HG02759 (cell line): ENCODE measurements at regions not wholly inside any gene's neighbourhood (a gene's known extent, or its start where the extent isn't known, plus 50 kb on each side); places are given as distances from the start of the nearest gene placed in this dataset.
"Not testable (repeated sequence)": the region's sequence is repeated elsewhere in the genome, so short reads cannot be mapped to it uniquely, and the experiment has no call there.

Experiments used
- ATAC-seq: cut with Tn5 transposase; IDR thresholded peaks from one replicate; pipeline ENCODE4 v1.9.1; 2021; ENCODE audit warnings: mild to moderate bottlenecking, moderate library complexity; ENCODE audit not compliant: unreplicated experiment

DNA sequence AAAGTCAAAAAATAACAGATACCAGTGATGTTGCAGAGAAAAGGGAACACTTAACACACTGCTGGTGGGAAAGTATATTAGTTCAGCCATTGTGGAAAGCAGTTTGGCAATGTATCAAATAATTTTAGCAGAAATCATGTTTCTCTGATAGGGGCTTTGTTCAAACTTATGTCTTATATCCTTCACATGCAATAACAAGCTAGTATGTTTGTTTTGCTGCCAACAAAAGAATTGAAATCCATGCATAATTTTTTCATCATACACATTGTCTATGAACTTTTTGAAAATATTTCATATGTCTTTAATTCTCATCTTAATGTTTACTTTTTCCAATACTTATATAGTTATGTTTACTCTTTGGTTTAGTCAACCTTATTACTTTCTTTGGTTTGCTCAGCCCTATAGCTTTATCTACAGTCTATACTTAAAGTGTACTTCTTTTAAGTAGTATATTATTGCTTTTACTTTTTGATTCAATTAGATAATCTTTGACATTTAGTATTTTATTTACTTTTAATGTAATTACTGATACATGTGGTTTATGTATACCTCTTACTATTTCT lies 639.6 kb upstream of the CBLB start:
- ATAC-seq: no peak

DNA sequence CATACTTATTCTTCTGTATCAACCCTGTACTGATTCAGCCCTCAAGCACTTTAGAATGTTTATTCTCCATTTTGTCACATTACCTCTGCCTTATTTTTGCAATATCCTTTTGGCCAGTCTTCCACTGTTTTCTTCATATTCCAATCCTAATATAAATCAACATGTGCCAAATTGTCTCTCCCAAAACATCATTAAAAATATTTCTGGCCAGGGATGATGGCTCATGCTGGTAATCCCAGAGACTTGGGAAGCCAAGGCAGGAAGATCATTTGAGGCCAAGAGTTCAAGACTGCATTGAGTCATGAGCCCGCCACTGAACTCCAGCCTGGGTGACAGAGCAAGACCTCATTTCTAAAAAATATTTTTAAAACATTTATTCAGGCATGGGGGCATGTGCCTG lies 641.4 kb upstream of the CBLB start:
- ATAC-seq: no peak

GRCh38 chr3:106512846-106513245 lies 644.0 kb upstream of the CBLB start:
- no peak for ATAC-seq

DNA sequence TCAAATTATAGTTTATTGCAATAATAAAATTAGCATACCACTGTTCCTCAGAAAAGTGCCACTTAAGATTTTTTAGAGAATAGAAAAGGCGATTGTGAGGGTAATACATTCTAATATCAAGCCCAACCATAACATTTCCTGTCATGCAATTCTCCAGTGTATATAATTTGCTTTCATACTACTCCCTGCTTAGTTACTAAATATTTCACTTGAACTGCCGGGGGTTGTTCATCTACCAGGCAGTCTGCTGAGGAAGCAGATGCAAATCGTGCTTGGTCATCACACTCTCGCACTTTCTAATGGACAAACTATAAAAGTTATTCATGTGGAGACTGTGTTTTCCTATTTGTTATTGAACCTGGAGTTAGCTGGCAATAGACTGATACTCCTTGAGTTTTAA lies 645.6 kb upstream of the CBLB start:
- peak; percentile 62 for ATAC-seq

- no peak for ATAC-seq
These were observed 649.7 kb upstream of the CBLB start for GRCh38 chr3:106518516-106518915.

- no peak for ATAC-seq
These were observed 653.6 kb upstream of the CBLB start for GRCh38 chr3:106522397-106522796.

DNA sequence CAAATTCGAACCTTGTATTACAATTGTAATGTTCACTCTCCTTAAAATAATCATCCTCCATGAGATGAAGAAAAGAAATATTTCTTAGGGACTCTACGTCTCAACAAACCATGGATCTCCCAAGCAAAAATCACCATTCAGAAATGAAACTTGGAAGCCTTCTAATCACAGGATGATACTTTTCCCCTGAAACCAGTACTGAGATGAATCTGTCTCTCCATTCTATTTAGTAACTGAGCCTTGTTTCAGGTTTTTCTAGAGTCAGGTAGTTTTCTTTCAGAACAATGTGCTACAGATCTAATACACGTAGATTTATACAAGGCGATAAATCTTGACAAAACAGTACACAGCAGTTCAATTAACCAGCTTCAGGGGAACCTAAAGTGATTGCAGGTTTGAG lies 660.1 kb upstream of the CBLB start:
- ATAC-seq: no peak

GRCh38 chr3:106529738-106530137 lies 660.9 kb upstream of the CBLB start:
- ATAC-seq: no peak

DNA sequence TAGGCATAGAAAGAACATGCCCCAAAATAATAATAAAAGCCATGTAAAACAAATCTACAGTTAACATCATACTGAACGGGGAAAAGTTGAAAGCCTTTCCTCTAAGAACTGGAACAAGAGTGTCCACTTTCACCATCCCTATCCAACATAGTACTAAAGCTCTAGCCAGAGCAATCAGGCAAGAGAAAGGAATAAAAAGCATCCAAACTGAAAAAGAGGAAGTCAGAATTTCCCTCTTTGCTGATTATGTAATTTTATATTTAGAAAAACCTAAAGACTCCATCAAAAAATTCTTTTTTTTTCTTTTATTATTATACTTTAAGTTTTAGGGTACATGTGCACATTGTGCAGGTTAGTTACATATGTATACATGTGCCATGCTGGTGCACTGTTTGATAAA lies 661.6 kb upstream of the CBLB start:
- no peak for ATAC-seq

DNA sequence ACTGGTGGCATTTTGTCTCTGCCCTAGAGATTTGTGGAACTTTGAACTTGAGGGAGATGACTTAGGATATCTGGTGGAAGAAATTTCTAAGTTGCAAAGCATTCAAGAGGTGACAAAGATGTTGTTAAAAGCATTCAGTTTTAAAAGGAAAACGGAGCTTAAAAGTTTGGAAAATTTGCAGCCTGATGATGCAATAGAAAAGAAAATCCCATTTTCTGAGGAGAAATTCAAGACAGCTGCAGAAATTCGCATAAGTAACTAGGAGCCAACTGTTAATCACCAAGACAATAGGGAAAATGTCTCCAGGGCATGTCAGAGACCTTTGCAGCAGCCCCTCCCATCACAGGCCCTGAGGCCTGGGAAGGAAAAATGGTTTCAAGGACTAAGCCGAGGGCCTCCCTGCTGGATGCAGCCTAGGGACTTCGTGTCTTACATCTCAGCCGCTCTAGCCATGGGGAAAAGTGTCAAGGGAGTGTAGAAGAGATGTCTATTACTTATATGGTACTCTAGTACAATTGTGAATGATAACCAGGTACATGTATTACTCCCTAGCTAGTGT lies 663.0 kb upstream of the CBLB start:
- not testable (repeated sequence) for ATAC-seq

DNA sequence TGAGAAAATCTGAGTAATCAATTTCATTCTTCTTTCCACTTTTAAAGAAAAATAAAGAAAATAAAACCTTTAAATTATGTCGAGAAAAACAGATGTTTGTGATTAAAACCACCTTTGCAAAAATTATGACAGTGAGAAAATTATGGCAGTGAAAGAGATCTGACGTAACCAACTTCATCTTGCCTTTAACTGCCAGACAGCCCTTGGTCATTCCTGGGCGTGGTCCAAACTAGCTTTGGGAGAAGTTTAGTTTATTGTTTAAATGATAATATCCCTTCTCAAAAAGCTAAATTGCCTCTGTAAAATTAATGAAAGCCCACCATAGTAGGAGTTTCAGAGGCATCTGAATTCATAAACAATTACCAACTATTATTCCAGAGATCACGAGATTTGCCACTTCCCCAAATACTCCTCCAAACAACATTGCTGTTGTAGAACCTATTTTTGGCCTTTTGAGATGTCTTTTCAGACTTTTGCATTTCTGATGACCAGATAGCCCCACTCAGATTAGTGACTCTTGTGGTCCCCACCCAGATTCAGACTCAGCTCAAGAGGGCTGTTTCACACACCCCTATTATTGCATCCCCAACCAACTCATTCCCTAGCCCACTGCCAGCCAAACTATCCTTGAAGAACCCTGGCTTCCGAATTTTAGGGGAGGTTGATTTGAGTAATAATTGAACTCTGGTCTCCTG lies 664.4 kb upstream of the CBLB start:
- ATAC-seq: no peak

DNA sequence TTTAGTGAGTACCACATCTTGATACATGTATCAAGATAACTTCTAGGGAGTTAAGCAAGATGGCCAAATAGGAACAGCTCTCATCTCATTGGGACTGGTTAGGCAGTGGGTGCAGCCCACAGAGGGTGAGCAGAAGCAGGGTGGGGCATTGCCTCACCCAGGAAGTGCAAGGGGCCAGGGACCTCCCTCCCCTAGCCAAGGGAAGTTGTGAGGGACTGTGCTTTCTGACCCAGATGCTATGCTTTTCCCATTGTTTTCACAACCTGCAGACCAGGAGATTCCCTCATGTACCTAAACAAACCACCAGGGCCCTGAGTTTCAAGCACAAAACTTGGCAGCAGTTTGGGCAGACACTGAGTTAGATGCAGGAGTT lies 665.0 kb upstream of the CBLB start:
- ATAC-seq: no peak

DNA sequence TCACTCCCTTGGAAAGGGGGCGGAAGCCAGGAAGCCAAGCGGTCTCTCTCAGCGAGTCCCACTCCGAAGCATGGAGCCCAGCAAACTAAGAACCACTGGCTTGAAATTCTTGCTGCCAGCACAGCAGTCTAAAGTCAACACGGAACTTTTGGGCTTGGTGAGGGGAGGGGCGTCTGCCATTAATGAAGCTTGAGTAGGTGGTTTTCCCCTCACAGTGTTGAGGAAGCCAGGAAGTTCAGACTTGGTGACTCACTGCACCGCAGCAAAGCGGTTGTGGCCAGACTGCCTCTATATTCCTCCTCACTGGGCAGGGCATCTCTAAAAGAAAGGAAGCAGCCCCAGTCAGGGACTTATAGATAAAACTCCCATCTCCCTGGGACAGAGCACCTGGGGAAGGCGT lies 665.4 kb upstream of the CBLB start:
- no peak for ATAC-seq

DNA sequence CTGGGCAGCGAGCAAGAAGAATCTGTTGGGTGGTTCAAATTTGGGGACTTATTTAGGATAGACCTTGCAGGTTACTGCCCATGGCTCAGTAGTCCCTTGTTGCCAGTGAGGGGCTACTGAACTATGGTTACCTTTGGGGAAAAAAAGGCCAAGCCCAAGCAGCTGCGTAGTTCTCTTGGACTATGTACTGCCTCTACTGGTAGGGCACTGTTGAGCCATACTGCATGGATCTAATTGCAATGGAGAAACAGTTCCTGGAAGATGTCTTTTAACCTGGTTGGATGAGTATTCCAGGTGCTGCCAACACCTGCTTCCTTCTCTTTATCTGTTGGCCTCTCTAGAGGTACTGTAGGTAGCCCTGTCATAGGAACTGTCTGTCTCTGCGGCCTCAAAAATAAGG lies 671.9 kb upstream of the CBLB start:
- ATAC-seq: no peak

DNA sequence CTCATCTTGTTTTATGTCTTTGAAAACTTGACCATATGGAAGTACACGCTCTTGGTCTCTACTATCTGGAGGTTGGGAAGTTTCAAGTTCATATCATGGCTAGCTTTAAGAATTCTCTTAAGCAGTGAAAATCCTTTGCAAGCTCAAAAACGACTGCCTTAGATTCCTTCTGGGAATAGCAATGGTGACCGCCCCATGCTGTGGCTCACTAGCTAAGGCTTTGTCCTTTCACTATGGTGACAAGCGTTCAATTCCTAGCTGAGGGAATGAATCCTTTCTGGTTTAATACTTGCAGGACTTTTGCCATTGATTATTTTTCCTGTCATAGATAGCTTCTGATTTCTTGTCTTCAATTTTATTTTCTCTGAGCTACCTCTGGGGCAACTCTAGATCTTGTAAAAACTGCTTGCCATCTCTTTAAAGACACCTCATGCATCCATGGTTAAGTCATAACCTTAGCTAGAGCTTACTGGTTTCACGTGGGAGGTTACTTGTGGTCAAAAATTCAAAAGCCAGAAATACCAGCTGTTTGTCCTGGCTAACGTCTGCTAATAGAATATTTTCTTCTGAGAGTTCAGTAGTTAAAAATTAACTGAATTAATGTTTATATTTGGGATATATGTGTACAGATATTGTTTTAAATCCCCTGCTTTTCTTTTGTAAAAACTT lies 673.4 kb upstream of the CBLB start:
- peak; percentile 59 for ATAC-seq

DNA sequence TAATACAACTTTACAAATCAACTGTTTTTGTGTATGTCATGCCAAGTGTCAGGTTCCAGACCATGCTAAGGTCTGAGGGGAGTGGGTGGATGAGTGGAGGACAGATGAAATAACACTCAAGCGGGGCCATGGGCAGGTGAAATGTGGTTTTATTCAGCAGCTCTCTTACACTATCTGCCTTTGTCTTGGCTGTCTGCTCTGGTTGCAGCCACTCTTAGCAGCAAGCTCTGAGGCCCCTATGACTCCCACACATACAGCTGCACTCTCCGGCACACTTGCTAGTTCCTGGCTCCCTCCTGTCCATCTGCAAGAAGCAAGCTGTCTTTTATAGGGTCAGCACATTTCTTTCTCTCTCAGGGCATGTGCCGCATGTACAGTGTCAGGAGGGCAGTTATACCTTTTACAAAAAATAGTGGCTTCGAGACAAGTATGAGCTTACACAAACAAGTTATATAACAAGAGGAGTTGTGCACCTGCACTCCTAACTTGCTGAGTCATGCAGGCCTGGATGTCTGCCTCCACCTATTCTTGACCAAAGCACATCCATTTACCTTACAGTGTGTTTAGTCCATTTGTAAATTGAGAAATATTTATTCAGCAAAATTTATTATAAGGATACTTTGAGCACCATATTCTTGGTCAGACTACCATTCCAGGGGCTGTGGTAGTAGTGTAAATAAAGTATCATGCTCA lies 683.7 kb upstream of the CBLB start:
- ATAC-seq: no peak

DNA sequence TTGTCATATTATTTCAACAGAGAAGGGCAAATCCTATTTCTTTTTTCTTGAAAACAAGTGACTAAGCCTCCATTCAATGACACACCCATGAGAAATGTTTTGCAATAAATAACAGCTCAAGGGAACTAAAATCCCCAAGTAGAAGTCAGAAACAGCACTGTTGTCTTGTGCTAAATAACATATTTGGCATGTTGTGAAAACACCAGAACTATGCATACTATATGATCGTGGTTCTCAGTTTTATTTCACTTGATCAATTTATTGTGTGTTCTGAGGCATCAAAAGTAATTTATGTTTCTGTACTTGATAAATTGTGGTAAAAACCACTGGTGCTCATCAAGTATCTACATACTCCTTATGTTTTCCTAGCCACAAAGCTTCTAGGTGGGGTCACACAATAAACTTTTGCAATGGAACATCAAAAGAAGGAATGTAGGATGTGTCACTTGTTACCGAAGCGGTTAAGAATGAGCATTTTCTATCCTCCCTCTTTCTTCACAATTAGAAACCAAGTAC lies 691.7 kb upstream of the CBLB start:
- no peak for ATAC-seq

DNA sequence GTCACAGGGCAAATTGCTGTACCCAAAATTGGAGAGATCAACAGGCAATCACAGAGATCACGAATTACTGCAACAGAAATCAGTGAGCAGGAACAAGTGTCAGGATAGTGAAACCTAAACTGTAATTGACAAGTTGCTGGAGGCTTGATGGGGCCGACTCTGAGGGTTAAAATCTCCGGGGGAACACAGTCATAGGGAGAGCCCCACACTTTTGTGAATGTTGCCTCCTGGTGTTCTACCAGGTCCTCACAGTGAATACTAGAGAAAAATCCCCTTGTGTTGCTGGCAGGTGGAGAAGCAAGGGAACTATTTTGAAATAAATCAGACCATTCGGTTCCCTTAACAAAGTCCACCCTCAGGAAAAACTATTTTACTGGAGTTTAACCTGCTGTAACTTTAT lies 697.5 kb upstream of the CBLB start:
- ATAC-seq: peak; percentile 96

DNA sequence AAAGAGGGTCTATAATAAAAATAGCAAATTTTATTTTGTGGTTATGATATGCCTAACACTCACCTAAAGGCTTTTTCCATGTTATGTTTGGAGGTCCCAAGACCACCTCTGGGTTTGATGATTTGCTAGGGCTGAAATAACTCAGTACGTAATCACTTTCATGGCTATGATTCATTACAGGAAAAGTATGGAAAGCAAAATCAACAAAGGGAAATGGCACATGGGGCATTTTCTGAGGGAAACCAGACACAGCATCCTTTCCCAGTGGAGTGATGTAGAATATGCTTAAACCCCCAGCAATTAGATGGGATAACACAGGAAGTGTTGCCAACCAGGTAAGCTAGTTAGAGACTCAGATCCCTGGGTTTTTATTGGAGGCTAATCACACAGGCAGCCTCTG lies 701.6 kb upstream of the CBLB start:
- no peak for ATAC-seq

DNA sequence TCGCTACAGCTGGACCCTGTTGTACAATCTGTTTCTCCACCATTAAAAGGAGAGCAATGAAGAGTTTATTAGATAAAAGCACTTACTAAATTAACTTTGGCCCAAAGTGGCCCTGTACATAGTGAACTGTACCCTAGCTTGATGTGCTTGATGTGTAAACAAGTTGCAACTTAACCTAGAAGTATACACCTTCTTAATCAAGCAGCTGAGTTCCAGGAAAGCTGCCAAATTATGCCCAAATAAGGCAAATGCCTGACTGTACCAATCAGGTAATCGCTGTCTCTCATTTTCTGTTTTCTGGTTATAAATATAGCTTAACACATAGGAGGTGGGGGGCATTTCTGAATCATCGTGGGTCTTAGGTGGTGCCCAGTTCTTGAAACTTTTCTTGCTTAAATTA lies 704.8 kb upstream of the CBLB start:
- no peak for ATAC-seq

- ATAC-seq: no peak
These were observed 706.2 kb upstream of the CBLB start for GRCh38 chr3:106575029-106575428.
